GM21529 (cell line): ENCODE measurements at regions not wholly inside any gene's neighbourhood (a gene's known extent, or its start where the extent isn't known, plus 50 kb on each side); places are given as distances from the start of the nearest gene placed in this dataset.
"Not testable (repeated sequence)": the region's sequence is repeated elsewhere in the genome, so short reads cannot be mapped to it uniquely, and the experiment has no call there.

Source experiments
- ATAC-seq: cut with Tn5 transposase; IDR thresholded peaks from one replicate; pipeline ENCODE4 v1.9.1; 2021; ENCODE audit not compliant: unreplicated experiment

DNA sequence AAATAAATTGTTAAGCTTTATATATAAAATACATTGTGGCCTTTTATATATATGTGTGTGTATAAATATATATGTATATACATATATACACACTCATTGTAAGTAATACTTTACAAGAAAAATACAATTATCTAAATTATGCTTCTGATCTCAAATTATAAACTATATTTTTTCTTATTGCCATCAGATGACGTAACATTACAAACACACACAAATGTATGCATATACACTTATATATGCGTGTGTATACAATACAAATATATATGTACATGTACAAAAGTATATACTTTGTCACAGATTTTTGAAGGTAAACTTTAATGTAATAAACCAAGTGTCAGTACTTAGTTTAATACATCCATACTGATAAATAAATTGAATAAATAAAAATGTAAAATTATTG lies 278.9 kb upstream of the LMO3 start:
- ATAC-seq = no peak

- ATAC-seq = no peak
Measured at GRCh38 chr12:16884056-16884455, 278.1 kb upstream of the LMO3 start.

GRCh38 chr12:16881986-16882570 lies 276.1 kb upstream of the LMO3 start:
- no peak for ATAC-seq

- no peak for ATAC-seq
Measured at GRCh38 chr12:16880864-16881285, 274.9 kb upstream of the LMO3 start.

DNA sequence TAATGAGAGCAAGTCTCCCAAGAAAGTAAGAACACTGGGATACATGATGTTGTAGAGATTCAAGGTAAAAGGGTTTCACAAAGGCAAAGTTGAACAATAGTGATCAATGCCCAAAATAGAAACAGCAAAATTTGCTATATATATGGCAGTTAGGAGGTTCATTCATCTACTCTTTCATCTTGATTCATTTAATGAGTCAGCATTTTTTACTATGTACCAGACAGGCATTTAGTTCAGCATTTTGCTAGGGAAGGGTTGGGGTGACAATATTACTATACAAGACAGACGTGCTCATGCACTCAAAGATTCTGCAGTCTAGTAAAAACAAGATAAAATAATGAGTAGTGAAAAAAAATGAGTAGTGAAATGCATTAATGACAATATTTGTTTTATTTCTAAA lies 264.9 kb upstream of the LMO3 start:
- no peak for ATAC-seq

DNA sequence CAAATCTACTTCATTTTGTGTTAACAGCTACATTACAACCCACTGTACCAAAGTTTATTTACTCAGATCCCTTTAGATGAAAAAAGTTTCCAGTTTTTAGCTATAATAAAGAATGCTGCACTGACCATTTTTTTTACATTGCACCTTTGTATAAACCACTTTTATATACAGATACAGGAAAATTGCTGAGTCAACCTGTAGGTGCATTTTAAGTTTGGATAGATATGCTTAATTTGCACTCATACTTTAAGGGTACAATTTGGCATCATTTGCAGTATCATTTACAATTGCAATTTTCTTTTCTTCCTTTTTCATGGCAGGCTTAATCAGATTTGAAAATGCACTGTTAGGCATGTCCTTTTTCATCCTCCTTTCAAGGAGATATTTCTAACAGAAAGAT lies 257.8 kb upstream of the LMO3 start:
- no peak for ATAC-seq

GRCh38 chr12:16857456-16857923 lies 251.5 kb upstream of the LMO3 start:
- ATAC-seq = peak; percentile 91

DNA sequence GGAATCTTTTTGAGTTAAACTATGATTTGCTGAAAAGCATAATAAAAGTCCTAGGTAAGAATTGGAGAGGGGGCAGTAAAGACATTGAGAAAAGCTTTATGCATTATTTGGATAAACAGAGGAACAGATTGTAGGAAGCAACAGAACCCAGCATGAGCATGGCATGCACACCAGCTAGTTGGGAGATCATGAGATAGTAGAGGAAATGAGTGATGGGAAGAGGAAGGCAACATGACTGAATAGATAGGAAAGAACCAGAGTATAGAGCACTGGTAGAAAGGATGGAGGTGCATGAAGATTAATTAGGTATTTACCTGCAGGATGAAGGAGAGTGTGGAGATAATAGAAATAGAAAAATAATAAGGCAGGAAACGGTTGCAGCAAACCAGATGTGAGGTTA lies 248.5 kb upstream of the LMO3 start:
- no peak for ATAC-seq

- ATAC-seq = no peak
Measured at GRCh38 chr12:16849473-16849872, 243.5 kb upstream of the LMO3 start.

GRCh38 chr12:16844875-16845274 lies 238.9 kb upstream of the LMO3 start:
- no peak for ATAC-seq

DNA sequence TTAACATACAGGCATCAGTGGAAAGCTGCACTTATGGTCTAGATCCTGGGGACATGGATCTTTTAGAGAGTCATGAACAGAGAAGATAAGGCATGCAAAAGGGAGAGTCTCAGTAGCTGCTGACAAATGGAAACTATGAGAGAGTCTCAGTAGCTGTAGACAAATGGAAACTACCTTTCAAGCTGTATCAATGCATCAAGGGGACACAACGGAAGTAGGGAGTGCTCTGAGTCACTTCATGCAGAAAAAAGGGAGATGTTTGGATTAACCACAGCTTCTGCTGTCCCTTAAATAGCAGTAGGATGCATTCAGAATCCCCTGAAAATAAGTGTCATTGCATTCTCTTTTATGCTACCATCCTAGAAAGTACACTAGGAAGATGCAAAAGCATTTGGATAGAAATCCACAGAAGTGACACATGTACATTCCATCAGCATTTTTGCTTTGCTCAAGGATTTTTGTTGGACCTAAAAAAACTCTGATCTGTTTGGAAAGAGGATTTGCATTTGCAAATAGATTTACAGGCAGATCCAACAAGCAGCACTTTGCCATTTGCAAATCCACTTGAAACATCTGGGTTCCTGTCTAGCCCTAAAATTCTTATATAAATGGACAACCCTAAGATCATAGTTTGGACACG lies 227.5 kb upstream of the LMO3 start:
- no peak for ATAC-seq

DNA sequence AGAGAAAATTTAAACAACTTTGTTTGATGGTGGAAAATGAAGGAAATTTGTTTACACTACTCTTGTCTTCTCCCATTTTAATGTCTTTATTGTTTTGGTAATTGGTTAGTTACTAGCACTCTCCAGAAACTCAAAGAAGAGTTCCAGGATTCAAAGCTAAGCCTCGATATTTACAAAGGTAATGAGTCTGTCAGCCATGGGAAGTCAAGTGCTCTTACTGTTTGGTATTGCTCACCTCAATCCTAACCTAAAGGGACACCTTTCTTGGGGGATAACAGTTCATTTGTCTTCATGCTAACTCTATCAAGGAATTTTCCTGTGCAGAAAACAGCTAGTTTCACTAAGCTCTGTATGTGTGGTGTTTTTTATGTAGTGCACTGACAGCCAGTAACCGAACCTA lies 222.9 kb upstream of the LMO3 start:
- ATAC-seq = no peak

DNA sequence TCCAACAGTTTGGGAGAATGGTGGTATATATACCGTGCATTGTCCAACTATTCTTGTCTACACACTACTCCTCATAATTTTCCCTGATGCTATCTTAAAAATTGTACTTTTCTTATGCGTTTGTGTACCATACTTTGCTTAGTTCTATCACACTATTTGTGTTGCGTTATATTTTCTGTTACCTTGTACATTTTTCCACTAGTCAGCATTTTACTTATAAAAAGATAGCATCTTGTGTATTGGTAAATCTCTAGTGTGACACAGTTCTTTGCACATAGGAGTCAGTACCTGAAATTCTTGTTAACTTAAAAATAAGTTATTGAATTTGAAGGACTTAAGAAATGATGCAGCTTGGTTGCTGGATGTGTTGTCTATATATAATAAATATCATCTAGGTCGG lies 201.8 kb upstream of the LMO3 start:
- ATAC-seq = no peak

GRCh38 chr12:16796168-16796567 lies 190.2 kb upstream of the LMO3 start:
- ATAC-seq = no peak

DNA sequence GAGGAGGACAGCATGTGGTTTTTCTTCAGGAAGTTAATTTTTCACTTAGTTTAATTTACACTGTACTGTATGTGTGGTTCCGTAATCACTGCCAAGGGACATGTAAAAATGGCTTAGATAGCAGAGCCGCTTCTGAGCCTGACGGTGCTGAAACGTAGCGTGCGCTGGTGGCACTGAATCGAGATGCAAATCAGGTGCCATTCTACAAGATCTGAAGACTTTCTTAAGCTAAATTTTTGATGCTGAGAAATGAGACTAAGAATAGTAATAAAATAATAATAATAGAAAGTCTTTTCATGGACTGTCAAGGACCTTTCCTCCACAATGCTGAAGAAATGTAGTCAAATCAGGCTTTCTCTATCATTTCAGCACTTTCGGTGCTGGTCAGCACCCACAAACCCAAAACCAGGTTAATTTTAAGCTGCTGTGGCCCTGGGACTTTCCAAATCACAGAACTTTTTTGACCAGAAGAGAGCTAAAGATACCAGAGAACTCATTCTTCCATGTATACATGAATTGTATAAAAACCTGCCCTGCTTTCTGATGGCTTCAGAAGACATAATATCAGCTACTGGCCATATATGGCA lies 183.3 kb upstream of the LMO3 start:
- ATAC-seq = no peak

DNA sequence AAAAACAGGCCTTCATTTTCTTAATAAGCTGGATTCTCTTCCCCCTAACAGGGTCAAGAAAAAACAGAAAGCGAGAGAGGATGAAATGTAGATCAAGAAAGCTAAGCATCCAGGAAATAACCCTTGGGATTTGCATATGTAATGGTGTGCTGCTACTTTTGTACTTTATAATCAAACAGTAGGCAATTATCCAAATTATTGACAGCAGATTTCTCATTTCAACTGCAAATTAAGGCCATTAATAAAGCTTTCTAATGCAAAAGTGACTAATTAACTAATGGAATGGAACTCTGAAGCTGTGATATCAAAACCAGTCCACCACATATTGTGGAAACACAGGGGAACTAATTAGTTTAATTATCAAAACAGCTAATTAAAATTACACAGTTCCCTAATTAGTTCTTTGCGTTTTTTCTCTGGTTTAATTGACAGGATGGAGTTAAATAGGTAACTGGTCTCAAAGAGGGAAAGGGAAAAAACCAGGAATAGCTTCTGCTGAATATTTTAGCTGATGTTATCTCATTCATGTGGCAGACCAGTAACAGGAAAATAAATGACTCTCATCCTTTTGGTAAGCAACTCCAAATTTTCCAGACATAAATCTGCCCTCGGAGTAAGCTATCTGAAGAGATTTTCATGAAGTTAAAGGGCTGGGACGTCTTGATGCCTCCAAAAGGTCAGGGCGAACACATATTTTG lies 182.7 kb upstream of the LMO3 start:
- ATAC-seq = no peak

DNA sequence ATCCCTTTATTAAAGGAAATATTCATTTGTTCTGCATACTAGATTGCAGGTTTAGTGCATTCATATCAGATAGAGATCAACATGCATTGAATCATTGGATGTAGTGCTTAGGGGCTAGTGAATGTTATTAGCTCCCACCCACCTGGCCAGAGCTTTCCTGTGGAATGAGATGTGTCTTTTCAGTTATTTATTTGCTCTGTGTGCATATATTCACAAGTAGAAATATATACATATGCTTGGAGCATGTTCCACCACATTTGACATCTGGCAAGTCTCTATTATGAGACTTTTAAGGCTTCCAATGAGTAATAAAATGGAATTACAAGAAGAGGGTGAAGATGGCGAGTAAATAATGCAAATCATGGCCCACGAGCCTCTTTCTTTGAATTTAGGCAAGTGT lies 180.0 kb upstream of the LMO3 start:
- ATAC-seq = no peak

GRCh38 chr12:16785524-16785923 lies 179.6 kb upstream of the LMO3 start:
- no peak for ATAC-seq

DNA sequence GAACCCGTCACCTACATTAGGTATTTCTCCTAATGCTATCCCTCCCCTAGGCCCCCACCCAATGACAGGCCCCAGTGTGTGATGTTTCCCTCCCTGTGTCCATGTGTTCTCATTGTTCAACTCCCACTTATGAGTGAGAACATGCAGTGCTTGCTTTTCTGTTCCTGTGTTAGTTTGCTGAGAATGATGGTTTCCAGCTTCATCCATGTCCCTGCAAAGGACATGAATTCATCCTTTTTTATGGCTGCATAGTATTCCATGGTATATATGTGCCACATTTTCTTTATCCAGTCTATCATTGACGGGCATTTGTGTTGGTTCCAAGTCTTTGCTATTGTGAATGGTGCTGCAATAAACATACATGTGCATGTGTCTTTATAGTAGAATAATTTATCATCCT lies 163.2 kb upstream of the LMO3 start:
- ATAC-seq = not testable (repeated sequence)

- ATAC-seq = no peak
Measured at GRCh38 chr12:16766736-16767135, 160.8 kb upstream of the LMO3 start.

DNA sequence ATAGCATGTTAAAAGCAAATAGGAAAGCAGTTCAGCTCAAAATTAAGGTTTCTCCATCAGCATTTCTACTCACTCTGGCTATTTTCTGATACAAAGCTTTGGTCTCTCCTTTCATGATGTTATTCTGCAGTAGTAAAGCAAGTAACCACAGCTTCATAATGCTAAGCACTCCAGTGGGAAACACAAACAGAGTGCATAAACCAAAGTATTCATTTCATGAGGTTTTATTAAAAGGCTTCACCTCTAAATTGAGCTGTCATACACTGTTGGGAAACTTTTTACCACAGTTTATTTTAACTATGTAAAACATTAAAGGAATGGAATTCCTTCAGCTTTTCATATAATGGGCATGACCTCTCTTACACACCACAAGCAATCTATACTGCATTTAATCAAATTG lies 157.9 kb upstream of the LMO3 start:
- ATAC-seq = no peak
